ENCODE measurements at regions not wholly inside any gene's neighbourhood (a gene's known extent, or its start where the extent isn't known, plus 50 kb on each side); places are given as distances from the start of the nearest gene placed in this dataset.

GRCh38 chr3:134080761-134081160 is 51.0 kb upstream of the SLCO2A1 start:
- no peak for DNase-seq (ENCODE audit: low spot score)
- ChIA-PET POLR2A (no interaction called here), CTCF (no interaction called here)
- Mint-ChIP-seq H3K4me3 (no peak overlapping the region), H3K36me3 (peaks cover 13% of the 10 kb centered on the region), H3K27ac (no peak overlapping the region), H3K27me3 (ENCODE audit: low read depth) (no peaks in the 10 kb centered on the region; the same call in 1 of the 2 replicates), H3K4me1 (no peaks in the 10 kb centered on the region), H3K9me3 (peaks cover 28% of the 10 kb centered on the region)
- TF ChIP-seq, protein P1, sequence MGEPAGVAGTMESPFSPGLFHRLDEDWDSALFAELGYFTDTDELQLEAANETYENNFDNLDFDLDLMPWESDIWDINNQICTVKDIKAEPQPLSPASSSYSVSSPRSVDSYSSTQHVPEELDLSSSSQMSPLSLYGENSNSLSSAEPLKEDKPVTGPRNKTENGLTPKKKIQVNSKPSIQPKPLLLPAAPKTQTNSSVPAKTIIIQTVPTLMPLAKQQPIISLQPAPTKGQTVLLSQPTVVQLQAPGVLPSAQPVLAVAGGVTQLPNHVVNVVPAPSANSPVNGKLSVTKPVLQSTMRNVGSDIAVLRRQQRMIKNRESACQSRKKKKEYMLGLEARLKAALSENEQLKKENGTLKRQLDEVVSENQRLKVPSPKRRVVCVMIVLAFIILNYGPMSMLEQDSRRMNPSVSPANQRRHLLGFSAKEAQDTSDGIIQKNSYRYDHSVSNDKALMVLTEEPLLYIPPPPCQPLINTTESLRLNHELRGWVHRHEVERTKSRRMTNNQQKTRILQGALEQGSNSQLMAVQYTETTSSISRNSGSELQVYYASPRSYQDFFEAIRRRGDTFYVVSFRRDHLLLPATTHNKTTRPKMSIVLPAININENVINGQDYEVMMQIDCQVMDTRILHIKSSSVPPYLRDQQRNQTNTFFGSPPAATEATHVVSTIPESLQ (CRISPR knock-in tag; IDR thresholded peaks at IDR 0.05) = no peak
- TF ChIP-seq GRHL2 (CRISPR knock-in tag; IDR thresholded peaks at IDR 0.05; ENCODE audit: insufficient replicate concordance, severe bottlenecking) (no peak), HMGA2 (CRISPR knock-in tag; IDR thresholded peaks at IDR 0.05) (no peak), ZNF232 (CRISPR knock-in tag; IDR thresholded peaks at IDR 0.05) (no peak), ZBTB43 (CRISPR knock-in tag; IDR thresholded peaks at IDR 0.05) (no peak), TEAD1 (CRISPR knock-in tag; IDR thresholded peaks at IDR 0.05) (no peak), JAZF1 (CRISPR knock-in tag; IDR thresholded peaks at IDR 0.05) (no peak)
- TF ChIP-seq, protein P2, sequence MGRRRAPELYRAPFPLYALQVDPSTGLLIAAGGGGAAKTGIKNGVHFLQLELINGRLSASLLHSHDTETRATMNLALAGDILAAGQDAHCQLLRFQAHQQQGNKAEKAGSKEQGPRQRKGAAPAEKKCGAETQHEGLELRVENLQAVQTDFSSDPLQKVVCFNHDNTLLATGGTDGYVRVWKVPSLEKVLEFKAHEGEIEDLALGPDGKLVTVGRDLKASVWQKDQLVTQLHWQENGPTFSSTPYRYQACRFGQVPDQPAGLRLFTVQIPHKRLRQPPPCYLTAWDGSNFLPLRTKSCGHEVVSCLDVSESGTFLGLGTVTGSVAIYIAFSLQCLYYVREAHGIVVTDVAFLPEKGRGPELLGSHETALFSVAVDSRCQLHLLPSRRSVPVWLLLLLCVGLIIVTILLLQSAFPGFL (CRISPR knock-in tag; IDR thresholded peaks at IDR 0.05; ENCODE audit: borderline replicate concordance) = no peak
- no peak for ATAC-seq

- no peak overlapping the region for H3K27ac Mint-ChIP-seq
- peaks cover 13% of the 10 kb centered on the region for H3K36me3 Mint-ChIP-seq
- no peak for DNase-seq (ENCODE audit: low spot score)
- CTCF ChIA-PET = no interaction called here
- peaks cover 28% of the 10 kb centered on the region for H3K9me3 Mint-ChIP-seq
- H3K4me1 Mint-ChIP-seq = no peaks in the 10 kb centered on the region
- H3K4me3 Mint-ChIP-seq = no peak overlapping the region
- no peak for ATAC-seq
- H3K27me3 Mint-ChIP-seq (ENCODE audit: low read depth) = no peaks in the 10 kb centered on the region; the same call in 1 of the 2 replicates
- TF ChIP-seq, protein P3, sequence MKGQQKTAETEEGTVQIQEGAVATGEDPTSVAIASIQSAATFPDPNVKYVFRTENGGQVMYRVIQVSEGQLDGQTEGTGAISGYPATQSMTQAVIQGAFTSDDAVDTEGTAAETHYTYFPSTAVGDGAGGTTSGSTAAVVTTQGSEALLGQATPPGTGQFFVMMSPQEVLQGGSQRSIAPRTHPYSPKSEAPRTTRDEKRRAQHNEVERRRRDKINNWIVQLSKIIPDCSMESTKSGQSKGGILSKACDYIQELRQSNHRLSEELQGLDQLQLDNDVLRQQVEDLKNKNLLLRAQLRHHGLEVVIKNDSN (CRISPR knock-in tag; IDR thresholded peaks at IDR 0.05) = no peak
- TF ChIP-seq EMX1 (CRISPR knock-in tag; IDR thresholded peaks at IDR 0.05) = no peak
- TF ChIP-seq, protein P4, sequence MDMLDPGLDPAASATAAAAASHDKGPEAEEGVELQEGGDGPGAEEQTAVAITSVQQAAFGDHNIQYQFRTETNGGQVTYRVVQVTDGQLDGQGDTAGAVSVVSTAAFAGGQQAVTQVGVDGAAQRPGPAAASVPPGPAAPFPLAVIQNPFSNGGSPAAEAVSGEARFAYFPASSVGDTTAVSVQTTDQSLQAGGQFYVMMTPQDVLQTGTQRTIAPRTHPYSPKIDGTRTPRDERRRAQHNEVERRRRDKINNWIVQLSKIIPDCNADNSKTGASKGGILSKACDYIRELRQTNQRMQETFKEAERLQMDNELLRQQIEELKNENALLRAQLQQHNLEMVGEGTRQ (CRISPR knock-in tag; IDR thresholded peaks at IDR 0.05) = no peak
- TF ChIP-seq AFF4 (CRISPR knock-in tag; IDR thresholded peaks at IDR 0.05; ENCODE audit: borderline replicate concordance) = no peak
- TF ChIP-seq, protein P2 (CRISPR knock-in tag; IDR thresholded peaks at IDR 0.05; ENCODE audit: borderline replicate concordance) = no peak
- POLR2A ChIA-PET = no interaction called here
Observed at GRCh38 chr3:134079761-134080160, 50.0 kb upstream of the SLCO2A1 start.
